Activated CD4-positive, alpha-beta T cell treated with anti-CD3 and anti-CD28 coated beads, Interleukin-2, amount 50 U/mL, for 1 hour (primary cell): ENCODE measurements at regions not wholly inside any gene's neighbourhood (a gene's known extent, or its start where the extent isn't known, plus 50 kb on each side); places are given as distances from the start of the nearest gene placed in this dataset.

ENCODE experiments used
- DNase-seq: peaks from one replicate; pipeline ENCODE4 v3.0.0-alpha.2; 2020

DNA sequence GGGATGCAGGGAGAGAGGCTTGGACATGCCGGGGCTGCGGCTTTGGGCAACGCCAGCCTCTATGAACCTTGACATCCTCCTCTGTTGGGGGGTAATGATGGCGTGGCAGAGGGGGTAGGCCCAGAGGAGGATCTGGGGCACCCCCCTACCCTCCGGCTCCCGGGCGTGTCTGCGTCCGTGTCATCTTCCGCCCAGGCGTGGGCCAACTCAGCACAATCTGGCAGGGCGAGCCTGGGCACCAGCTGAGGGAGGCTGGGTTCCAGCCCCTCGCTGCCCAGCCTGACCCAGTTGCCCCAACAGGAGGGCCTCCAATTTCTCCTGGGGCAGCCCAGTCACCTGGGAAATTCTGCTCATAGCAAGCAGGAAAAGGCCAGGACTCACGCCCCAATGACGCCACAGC lies 62.9 kb upstream of the IL17B start:
- DNase-seq, result no peak

DNA sequence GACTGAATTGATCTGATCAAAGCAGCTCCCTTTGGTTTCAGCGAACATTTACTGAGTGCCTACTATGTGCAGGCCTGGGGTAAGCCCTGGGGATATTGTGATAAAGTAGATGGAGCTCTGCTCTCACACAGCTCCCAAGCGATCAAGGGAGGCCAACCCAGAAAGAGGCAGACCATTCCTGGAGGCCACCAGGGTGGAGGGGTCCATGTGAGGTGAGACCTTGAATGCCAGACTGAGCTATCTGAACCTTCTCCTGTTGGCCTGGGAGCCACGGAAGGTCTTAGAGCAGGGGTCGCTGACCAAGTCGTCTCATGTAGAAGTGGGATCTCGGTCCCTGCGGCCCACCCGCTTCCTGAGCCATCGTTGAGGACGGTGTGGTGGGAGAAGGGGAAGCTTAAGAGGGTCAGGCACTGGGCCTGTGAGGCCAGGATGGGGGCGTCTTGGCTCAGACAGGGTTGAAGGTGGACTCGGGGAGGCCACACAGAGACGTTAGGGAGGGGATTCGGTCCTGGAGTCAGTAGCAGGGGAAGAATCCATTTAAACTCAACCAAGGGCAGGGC lies 62.2 kb upstream of the IL17B start:
- no peak for DNase-seq

DNA sequence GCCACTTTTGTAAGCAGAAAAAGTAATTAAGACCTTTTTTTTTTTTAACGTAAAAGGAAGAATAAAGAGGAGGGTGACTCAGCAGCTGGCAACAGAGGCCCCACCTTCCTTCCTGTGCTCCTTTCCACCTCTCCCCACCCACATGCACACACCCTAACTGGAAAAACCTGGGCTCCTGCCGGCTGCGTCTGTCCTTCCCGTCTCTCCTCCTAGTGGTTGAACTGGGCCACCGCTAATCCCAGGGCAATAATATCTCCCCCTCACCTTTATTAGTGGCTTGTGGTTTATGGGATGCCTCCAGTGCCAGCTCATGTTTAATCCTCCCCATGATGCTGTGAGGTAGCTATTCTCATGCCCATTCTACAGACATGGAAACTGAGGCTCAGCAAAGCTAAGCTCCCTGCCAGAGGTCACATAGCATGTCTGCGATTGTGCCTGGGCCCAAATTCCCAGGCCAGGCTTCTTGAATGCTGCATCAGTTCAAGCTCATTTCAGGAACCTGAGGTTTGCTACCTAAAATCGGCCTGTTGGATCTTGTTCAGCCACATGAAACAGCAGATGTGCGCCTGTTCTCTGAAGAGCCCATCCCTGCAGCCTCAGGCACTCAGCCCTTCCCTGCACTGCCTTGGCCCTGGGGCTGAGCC lies 60.9 kb upstream of the IL17B start:
- DNase-seq, result no peak

DNA sequence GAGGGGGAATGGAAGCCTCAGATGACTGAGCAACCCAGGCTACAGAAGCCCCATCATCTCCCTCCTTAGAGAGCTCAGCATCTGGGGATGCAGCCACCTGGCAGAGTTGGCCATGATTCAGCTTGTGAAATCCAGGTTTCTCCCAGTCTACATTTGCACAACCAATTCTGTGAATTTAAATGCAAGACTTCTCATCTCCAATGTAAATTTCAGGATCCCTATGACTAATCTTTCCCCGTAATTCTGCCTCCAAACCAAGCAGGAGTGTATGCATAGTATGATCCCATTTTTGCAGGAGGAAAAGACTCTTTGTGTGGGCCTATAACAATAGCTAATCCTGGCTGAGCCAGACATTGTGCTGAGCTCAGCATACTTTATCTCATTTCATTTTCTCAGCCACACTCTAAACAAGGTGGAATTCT lies 59.6 kb upstream of the IL17B start:
- DNase-seq, result no peak

DNA sequence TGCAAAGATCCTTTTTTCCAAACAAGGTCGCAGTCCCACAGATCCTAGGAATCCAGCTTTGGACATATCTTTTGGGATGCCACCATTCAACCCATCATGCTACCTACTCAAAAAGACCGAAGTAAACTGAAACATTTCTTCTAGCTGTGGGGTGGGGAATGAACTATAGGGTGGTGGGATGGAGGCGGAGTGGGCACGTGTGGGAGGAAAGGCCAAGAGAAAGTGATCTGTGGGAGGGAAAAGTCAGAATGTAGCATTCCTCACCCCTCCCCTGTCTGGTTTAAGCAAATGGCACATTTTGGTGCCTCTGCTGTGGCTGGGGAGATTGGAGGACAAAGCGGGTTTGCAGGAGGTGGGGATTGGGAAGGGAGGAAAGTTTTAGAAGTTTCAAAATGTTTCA lies 59.2 kb upstream of the IL17B start:
- no peak for DNase-seq

DNA sequence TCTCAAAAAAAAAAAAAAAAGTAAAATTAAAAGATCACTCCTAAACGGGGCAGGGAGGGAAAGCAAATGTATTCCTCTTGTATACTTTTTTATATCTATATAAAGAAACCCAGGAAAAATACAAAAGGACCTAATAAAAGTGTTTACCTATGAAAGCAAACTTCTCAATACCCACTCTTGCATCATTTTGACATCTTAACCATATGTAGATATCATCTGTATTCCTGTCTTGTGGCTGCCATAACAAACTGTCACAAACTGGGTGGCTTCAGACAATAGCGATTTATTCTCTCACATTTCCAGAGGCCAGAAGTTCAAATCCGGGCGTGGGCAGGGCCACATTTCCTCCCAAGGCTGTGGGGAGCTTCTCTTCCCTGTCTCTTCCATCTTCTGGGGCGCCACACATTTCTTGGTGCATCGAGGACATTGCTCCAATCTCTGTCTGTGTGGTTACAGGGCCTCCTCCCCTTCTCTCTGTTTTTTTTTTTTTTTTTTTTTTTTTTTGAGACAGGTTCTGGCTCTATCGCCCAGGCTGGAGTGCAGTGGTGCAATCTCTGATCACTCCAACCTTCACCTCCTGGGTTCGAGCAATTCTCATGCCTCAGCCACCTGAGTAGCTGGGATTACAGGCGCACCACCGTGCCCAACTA lies 58.4 kb upstream of the IL17B start:
- DNase-seq, result no peak

DNA sequence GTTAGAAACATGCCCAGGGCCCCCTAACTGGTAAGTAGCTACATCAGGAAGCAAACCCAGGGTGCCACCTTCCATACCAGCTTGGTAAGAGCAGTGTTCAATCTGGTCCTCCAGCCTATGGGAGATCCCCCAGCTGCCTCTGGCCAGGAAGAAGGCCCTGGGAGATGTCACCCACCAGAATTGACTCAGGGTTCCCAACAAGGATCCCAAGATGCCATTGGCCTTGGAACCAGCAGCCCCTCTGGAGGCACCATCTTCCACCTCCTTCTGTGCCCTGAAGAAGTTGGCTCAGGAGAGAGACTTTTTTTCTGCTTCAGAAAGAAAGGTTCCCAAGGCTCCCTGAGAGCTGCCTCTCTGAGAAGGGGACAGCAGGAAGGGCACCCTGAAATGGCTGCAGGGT lies 56.6 kb upstream of the IL17B start:
- DNase-seq, result no peak

DNA sequence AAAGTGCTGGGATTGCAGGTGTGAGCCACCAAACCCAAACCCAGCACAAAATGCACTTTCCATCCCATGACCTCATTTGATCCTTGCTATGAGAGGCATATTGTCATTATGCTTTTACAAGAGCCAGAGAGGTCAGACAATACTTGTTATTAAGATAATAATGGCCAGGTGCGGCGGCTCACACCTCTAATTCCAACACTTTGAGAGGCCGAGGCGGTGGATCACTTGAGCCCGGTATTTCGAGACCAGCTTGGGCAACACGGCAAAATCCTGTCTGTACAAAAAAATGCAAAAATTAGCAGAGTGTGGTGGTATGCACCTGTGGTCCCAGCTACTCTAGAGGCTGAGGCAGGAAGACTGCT lies 55.9 kb upstream of the IL17B start:
- no peak for DNase-seq

DNA sequence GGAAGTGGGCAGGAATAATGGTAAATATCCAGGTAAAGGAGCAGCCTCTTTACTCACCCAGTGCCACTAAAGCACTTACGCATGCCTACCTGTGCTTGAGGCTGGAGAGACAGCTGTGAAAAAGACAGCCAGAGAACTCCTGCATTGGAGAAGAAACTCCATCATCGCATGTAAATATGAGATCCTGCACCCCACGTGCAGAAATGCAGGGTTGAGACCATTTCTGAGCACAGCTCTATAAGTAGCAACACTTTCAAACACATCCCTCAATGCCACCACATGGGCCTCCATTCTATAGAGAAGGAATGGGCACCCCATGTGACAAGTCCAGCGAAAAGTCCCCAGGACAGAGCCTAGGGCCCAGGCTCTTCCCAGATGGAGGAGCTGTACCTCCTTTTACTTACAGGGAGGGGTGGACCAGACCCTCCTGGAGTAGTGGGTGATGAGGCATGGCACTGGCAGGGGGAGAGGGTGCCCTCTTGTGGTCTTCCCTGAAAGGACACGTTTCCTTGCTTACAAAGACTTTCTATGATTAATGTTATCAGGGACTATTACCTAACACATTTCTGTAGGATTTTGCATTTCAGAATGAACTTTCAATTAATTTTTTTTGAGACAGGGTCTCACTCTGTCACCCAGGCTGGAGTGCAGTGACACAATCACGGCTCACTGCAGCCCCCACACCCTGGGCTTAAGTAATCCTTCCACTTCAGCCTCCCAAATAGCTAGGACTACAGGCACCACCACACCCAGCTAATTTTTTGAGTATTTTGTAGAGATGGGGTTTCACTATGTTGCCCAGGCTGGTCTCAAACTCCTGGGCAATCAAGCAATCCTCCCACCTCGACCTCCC lies 55.3 kb upstream of the IL17B start:
- peak; percentile 55 for DNase-seq

DNA sequence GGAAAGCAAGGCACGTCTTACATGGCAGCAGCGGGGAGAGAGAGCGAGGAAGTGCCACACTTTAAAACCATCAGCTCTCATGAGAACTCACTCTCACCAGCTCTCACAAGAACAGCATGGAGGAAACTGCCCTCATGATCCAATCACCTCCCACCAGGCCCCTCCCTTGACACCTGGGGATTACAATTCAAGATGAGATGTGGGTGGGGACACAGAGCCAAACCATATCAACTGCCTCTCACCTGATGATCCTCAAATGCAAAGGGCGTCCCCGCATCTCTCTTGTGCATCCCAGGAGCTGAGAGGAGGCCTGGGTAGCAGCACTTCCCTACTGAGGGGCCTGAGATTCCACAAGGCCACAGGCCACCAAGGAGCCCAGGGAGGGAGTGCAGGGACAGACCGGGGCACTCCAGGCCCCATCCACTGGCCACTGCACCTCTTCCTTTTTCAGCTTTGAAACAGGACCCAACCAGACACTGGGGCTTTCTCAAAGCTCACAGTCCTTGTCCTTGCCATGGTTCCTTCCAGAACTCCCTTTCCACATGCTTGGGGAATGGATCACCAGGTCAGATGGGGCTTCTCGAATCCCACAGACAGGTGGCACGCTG lies 54.5 kb upstream of the IL17B start:
- DNase-seq, result no peak

DNA sequence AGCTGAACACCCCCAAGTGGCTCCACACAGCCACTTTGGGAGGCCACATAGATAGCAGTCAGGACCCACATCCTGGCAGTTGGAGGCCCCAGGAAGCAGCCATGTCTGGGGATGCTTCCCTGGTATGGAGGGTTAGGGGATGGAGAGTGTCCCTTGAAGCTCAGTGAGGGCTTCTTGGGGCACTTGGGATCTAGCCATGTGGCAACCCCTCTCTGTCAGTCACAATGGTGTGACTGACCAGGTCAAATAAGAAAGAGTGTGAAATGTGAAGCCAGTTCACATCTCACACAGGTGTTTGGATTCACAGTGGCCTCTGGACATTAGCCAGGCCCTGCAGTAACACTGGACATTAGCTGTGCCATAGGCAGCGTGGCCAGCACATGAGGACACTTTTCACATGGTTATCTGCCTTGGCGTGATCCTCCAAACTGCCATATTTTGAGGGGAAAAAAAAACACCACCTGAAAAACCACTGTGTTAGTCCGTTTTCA lies 53.9 kb upstream of the IL17B start:
- DNase-seq, result no peak

DNA sequence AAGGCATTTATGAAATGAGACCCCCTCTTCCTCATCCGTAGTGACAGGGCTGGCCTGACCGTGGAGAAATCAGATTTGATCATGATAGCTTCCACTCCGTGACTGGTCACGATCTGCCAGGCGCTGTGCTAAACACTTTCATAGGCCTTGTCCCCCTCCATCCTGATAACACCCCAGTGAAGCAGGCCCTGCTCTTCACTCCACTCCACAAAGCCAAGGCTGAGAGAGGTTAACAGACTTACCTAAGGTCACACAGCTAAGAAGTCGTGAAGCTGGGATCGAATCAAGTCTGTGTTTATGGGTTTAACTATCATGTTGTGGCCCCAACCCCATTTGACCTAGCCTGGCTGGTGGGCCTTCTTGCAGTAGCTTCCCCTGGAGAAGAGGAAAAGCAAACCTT lies 53.3 kb upstream of the IL17B start:
- DNase-seq, result no peak

DNA sequence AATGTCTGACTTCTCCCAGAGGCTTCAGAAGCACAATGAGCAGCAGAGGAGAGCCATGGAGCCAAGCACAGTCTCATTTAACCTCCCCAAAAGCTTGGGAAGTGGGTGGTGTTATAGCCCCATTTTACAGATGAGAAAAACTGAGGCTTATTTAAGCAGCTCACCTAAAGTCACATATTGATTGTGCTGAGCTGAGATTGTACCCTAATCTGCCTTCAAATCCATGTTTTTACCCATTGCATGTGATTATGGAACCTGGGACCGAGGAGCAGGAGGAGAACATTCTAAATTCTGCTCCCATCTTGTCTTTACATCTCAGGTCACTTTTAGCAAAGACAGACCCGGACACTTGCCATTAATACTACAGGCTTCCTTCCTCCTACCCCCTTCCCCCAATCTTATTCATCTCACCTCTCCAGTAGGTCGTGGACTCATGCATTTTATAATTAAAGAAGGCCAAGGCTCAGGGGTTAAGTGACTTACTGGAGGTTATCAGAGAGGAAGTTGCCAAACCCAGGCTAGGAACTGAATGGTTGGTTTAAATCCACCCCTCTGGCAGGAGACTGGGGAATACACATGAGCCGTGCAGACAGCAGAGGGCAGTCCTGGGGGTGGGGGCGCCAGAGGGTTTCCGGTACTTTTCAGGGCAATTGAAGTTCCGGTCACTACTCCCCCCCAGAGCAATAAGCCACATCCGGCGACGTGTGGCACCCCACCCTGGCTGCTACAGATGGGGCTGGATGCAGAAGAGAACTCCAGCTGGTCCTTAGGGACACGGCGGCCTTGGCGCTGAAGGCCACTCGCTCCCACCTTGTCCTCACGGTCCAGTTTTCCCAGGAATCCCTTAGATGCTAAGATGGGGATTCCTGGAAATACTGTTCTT lies 51.0 kb upstream of the IL17B start:
- no peak for DNase-seq
